Fibroblast of villous mesenchyme (primary cell): ENCODE measurements at regions not wholly inside any gene's neighbourhood (a gene's known extent, or its start where the extent isn't known, plus 50 kb on each side); places are given as distances from the start of the nearest gene placed in this dataset.
"Not testable (repeated sequence)": the region's sequence is repeated elsewhere in the genome, so short reads cannot be mapped to it uniquely, and the experiment has no call there.

Experiments
- DNase-seq: peaks from one replicate; pipeline ENCODE4 v3.0.0-alpha.2; 2010; ENCODE audit warnings: low read depth
- H3K4me3 ChIP-seq: 2 replicates; pipeline ENCODE4 v1.5.1; 2011; ENCODE audit warnings: low read depth, mild to moderate bottlenecking, low read length
- CTCF ChIP-seq: IDR thresholded peaks from 2 replicates; pipeline ENCODE4 v1.5.1; 2012; ENCODE audit warnings: low read depth, mild to moderate bottlenecking, low read length; ENCODE audit not compliant: insufficient read depth

GRCh38 chr6:80988892-80989291 lies 763.6 kb downstream of the TENT5A start:
- no peak for TF ChIP-seq CTCF
- H3K4me3 ChIP-seq = no peak overlapping the region
- DNase-seq = no peak

GRCh38 chr6:80988286-80988685 lies 764.2 kb downstream of the TENT5A start:
- no peak for DNase-seq
- H3K4me3 ChIP-seq = no peak overlapping the region
- TF ChIP-seq CTCF = no peak

GRCh38 chr6:80981226-80981625 lies 771.3 kb downstream of the TENT5A start:
- DNase-seq, H3K4me3 ChIP-seq: not testable (repeated sequence)

GRCh38 chr6:80976336-80976735 lies 776.1 kb downstream of the TENT5A start:
- TF ChIP-seq CTCF = no peak
- DNase-seq = no peak
- no peak overlapping the region for H3K4me3 ChIP-seq

GRCh38 chr6:80974579-80974978 lies 777.9 kb downstream of the TENT5A start:
- no peak for TF ChIP-seq CTCF
- no peak overlapping the region for H3K4me3 ChIP-seq
- no peak for DNase-seq

- no peak for DNase-seq
- no peak for TF ChIP-seq CTCF
- H3K4me3 ChIP-seq = no peak overlapping the region
Observed at GRCh38 chr6:80969439-80969838, 783.0 kb downstream of the TENT5A start.

DNA sequence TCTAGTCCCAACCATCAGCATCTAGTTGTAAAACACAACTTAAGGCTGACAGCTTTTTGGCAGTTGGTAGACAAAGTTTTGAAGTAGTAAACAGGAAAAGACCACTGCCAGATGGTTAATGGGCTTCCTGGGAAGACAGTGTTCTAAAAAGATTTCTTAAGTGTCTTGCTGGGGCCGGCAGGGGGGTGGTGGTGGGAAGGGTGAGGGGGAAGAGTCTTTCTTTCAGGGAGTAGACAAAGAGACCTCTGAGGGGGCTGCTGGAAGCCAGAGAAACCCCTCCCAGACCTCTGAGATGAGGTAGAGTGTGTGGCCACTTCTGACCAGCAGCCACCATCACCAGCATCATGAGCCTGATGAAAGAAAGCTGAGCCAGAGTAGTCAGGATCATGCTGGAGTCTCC lies 784.9 kb downstream of the TENT5A start:
- DNase-seq = no peak
- TF ChIP-seq CTCF = no peak
- no peak overlapping the region for H3K4me3 ChIP-seq

DNA sequence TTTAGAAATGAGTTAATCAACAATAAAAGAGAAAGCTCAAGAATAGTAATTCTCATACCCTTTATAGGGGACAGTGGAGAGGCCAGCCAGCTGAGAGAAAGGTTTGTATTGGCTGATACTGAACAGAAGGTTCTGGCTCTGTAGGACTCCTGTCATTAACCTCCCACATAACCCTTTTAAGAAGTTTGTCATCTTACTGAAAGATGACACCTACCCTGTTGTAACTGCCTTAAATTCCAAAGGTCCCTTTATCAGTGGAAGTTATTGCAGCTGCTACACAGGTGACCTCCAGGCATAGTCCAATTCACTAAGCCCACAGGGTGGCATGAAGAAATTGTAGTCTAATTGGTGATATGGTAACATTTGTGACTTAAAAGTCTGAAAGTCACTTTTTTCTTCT lies 790.1 kb downstream of the TENT5A start:
- TF ChIP-seq CTCF = no peak
- no peak overlapping the region for H3K4me3 ChIP-seq
- DNase-seq = no peak
